Mucosa of stomach (tissue), 1 donor: ENCODE measurements at regions not wholly inside any gene's neighbourhood (a gene's known extent, or its start where the extent isn't known, plus 50 kb on each side); places are given as distances from the start of the nearest gene placed in this dataset.

Experiments used
- H3K27me3 ChIP-seq: one replicate; pipeline ENCODE4 v1.7.0; 2013; ENCODE audit warnings: mild to moderate bottlenecking, low read length; ENCODE audit not compliant: control insufficient read depth, insufficient read depth
- H3K36me3 ChIP-seq: one replicate; pipeline ENCODE4 v1.7.0; 2013; ENCODE audit warnings: low read length; ENCODE audit not compliant: control insufficient read depth, insufficient read depth
- H3K4me1 ChIP-seq: one replicate; pipeline ENCODE4 v1.7.0; 2013; ENCODE audit warnings: mild to moderate bottlenecking, low read length; ENCODE audit not compliant: control insufficient read depth, insufficient read depth
- H3K4me3 ChIP-seq: one replicate; pipeline ENCODE4 v1.7.0; 2013; ENCODE audit warnings: low read length
- H3K9ac ChIP-seq: one replicate; pipeline ENCODE4 v1.7.0; 2013; ENCODE audit warnings: mild to moderate bottlenecking, low read length, moderate library complexity
- H3K9me3 ChIP-seq: one replicate; pipeline ENCODE4 v1.7.0; 2013; ENCODE audit warnings: mild to moderate bottlenecking, low read length, moderate library complexity; ENCODE audit not compliant: control insufficient read depth
- donor health status: Pancreatic carcinoma.

DNA sequence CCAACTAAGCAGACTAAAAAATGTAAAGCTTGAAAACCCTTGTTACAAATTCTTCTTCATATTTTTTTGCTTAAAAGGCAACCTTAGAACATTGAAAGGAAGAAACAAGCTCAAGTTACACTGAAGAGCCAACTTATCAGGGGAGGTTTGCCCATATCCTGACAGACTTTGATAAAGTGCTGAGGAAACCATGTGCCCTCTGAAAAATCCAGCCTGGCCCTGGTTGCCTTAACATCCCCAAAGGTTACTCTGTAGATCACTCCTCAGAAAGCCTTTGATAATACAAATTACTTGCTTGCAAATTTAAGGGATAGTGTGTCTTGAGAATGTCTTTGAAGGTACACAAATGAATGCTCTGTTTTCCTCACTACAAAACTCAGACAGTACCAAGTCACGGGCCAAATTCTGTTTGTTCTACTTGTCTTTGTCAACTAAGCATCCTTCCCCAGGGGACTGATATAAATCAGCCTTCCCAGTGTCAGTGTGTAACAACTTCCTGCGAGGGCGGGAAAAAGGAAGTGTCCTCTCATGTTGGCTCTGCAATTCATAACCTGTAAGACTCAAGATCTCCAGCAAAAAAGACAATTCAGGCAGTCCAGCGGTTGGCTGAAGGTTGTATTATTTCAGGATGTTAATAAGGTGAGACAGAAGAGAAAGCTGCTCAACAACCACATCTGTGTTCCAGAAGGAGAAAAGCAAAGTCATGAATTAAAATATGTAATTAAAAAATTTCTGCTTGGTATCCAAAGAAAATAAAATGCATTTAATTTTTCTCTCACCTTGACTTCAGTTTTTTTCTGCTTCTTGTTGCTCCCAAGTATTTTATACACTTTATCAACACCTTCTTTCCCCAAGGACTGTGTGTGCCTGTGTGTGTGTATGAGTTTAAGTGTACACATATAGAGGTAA lies 199.9 kb downstream of the PIK3R1 start:
- H3K4me3 ChIP-seq = no peak overlapping the region
- H3K9ac ChIP-seq = no peak overlapping the region
- H3K9me3 ChIP-seq = no peaks in the 10 kb centered on the region
- H3K4me1 ChIP-seq = peaks cover 11% of the 10 kb centered on the region
- H3K36me3 ChIP-seq = no peaks in the 10 kb centered on the region
- H3K27me3 ChIP-seq = no peaks in the 10 kb centered on the region

DNA sequence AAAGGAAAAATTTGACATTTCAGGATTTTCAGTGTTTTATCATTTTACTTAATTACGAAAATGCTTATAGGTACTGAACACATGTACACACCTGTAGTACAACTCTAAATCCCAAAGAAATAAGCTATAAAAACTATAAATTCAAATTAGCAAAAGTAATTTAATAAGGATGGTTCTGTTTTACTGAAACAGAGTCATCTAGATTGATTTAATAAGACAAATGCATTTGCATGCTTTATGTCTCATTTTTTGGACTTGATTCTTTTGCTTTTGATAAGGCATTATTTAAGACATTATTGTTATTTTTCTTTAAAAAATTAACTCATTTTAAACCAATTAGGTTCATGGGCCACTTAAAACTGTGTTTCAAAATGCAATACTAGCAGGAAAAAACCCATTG lies 201.2 kb downstream of the PIK3R1 start:
- H3K4me3 ChIP-seq = no peak overlapping the region
- H3K4me1 ChIP-seq = peaks cover 14% of the 10 kb centered on the region

DNA sequence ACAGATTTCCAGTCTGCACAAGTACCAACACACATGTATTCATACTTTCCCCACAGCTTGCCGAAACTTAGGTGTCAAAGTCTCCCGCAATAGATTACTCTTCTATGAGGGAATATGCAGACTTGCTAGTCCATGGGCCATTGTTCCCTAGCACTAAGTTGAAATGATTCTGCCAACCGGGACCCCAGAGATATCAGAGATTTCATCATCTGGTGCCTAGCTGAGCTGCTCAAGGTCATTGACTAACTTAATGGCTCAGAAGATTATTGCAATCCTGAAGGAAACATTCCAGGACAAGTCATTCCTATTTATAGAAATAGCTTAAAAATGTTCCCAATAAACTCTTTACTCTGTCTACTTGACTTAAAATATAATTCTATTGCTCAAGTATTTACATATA lies 202.6 kb downstream of the PIK3R1 start:
- no peak overlapping the region for H3K4me3 ChIP-seq
- H3K4me1 ChIP-seq = peaks cover 14% of the 10 kb centered on the region
- no peaks in the 10 kb centered on the region for H3K9me3 ChIP-seq
- H3K9ac ChIP-seq = no peak overlapping the region
- no peaks in the 10 kb centered on the region for H3K27me3 ChIP-seq
- no peaks in the 10 kb centered on the region for H3K36me3 ChIP-seq

More for the DNA sequence above, 201.2 kb downstream of the PIK3R1 start:
- Histone ChIP-seq H3K9ac (no peak overlapping the region), H3K9me3 (no peaks in the 10 kb centered on the region), H3K27me3 (no peaks in the 10 kb centered on the region), H3K36me3 (no peaks in the 10 kb centered on the region)

DNA sequence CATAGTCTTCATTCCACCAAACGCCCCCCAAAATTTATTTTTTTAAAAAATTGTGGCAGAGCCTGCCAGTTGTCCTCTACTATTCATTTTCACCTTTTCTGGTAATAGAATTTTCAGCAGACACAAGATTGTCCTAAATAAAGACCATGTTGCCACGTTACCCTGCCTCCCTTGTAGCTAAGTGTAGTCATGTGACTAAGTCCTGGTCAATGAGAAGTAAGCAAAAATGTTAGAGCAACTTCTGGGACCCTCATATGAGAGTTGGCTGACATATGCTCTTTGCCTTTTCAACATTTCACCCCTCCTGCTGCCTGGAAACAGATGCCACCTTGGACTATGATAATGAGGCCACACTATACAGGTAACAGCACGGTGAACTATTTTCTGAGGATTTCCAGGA lies 203.1 kb downstream of the PIK3R1 start:
- Histone ChIP-seq H3K36me3 (no peaks in the 10 kb centered on the region), H3K4me3 (no peak overlapping the region), H3K9me3 (no peaks in the 10 kb centered on the region), H3K4me1 (peaks cover 14% of the 10 kb centered on the region), H3K27me3 (no peaks in the 10 kb centered on the region), H3K9ac (no peak overlapping the region)

- no peak overlapping the region for H3K4me3 ChIP-seq
- no peaks in the 10 kb centered on the region for H3K27me3 ChIP-seq
- no peaks in the 10 kb centered on the region for H3K36me3 ChIP-seq
- no peaks in the 10 kb centered on the region for H3K9me3 ChIP-seq
- H3K4me1 ChIP-seq = peaks cover 14% of the 10 kb centered on the region
- no peak overlapping the region for H3K9ac ChIP-seq
These were observed 203.6 kb downstream of the PIK3R1 start for GRCh38 chr5:68419081-68419636.

DNA sequence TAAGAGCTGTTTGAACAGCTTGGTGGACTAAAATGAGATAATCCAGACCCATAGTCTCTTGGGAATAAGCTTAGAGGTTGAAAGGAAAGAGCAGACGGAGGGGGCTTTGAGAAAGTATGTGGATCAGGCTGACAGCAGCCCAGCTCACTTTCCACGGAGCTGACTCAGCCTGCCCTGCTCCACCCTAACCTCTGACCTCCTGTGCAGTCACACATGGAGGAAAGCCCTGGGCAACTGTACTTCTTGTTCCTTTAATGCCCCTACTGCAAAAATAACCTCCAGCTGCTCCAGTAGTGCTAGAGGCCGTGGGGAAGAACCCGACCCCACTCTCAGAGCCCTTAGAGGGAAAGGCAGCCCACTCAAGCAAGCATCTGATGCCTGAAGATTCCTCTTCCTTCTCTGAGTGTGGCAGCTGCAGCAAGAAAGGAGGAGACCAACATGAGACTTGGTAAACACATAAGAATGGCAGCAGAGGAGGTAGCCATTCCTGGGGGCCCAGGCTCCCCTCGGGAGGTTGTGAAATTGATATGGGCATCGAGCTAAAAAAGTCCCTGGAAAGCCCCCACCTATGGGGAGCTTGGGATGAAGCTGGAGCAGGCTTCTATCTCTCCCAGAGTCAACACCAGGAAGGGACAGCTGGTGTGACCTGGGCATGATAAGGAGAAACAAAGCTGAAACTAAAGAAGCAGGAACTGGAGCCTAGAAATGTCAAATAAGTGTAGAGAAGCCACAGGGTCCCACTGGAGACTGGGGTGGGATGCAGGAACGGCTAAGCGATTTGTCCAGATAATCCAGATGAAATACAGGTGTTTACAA lies 204.3 kb downstream of the PIK3R1 start:
- Histone ChIP-seq H3K27me3 (no peaks in the 10 kb centered on the region), H3K9ac (no peak overlapping the region), H3K36me3 (no peaks in the 10 kb centered on the region), H3K9me3 (no peaks in the 10 kb centered on the region), H3K4me1 (peaks cover 16% of the 10 kb centered on the region), H3K4me3 (no peak overlapping the region)

GRCh38 chr5:68420476-68421344 lies 205.2 kb downstream of the PIK3R1 start:
- Histone ChIP-seq H3K27me3 (no peaks in the 10 kb centered on the region), H3K36me3 (no peaks in the 10 kb centered on the region), H3K4me3 (no peak overlapping the region), H3K9ac (no peak overlapping the region), H3K4me1 (peaks cover 21% of the 10 kb centered on the region), H3K9me3 (no peaks in the 10 kb centered on the region)

GRCh38 chr5:68421485-68422220 lies 206.1 kb downstream of the PIK3R1 start:
- no peak overlapping the region for H3K9ac ChIP-seq

DNA sequence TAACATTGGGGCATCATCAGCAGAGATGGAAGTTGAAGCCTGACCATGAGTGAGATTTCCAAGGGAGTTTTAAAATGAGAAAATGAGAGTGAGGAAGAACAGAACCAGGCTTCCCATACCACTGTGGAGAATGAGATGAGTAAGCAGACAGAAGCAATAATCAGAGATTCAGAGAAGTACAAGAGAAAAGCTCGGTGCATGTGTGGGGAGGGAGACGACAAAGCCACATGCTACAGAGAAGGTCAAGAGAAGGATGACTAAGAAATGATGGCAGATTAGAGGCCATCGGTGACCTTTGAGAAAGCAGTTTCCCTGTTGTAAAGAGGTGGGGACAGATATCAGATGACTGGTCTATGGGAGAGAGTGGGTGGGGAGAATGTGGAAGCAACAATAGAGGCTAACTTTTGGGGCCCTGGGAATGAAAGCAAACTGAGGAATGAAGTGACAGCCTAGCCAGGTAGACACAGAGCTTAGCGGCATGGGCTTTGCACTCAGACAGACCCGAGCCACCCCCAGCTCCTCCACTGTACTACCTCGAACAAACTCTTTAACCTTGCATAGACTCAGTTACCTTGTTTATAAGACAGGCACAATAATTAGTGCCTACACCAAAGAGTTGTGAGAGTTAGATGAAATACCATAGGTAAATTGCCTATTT lies 207.7 kb downstream of the PIK3R1 start:
- Histone ChIP-seq H3K4me1 (peaks cover 21% of the 10 kb centered on the region), H3K9ac (no peak overlapping the region), H3K4me3 (no peak overlapping the region), H3K9me3 (no peaks in the 10 kb centered on the region), H3K27me3 (no peaks in the 10 kb centered on the region), H3K36me3 (no peaks in the 10 kb centered on the region)

More at GRCh38 chr5:68421485-68422220, 206.1 kb downstream of the PIK3R1 start:
- Histone ChIP-seq H3K9me3 (no peaks in the 10 kb centered on the region), H3K36me3 (no peaks in the 10 kb centered on the region), H3K4me3 (no peak overlapping the region), H3K27me3 (no peaks in the 10 kb centered on the region), H3K4me1 (peaks cover 21% of the 10 kb centered on the region)

- Histone ChIP-seq H3K9ac (no peak overlapping the region), H3K4me3 (no peak overlapping the region), H3K36me3 (no peaks in the 10 kb centered on the region), H3K27me3 (no peaks in the 10 kb centered on the region), H3K4me1 (peaks cover 15% of the 10 kb centered on the region), H3K9me3 (no peaks in the 10 kb centered on the region)
These were observed 209.4 kb downstream of the PIK3R1 start for GRCh38 chr5:68424799-68425537.
